ENCODE measurements at regions not wholly inside any gene's neighbourhood (a gene's known extent, or its start where the extent isn't known, plus 50 kb on each side); places are given as distances from the start of the nearest gene placed in this dataset.

DNA sequence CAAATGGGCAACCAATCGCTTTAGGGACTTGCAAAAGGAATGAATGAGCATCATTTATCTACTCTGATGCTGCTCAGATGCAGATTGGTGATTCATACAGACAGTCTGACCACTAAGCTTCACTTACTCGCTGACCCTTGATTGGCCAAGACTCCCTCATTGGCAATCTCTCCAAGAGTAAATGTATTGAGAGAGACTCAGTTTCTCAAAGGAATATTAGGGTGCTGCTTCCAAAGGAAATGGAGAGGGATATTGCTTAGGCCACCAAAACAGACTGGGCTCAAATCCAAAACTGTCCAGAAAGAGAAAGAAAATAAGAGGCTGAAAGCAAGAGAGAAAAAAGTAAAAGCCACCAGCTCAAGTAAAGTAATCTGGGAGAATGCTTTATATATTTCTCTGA lies 785.2 kb downstream of the GALC start:
- TF ChIP-seq NANOG (IDR thresholded peaks at IDR 0.05; ENCODE audit: borderline replicate concordance) (no peak), ZNF331 (CRISPR knock-in tag; IDR thresholded peaks at IDR 0.05; ENCODE audit: low read depth) (no peak), ZNF114 (CRISPR knock-in tag; IDR thresholded peaks at IDR 0.05) (no peak), CREB1 (CRISPR knock-in tag; IDR thresholded peaks at IDR 0.05; ENCODE audit: low read depth) (no peak), EZH2 (IDR thresholded peaks at IDR 0.05; ENCODE audit: low read depth, unreplicated experiment) (no peak)
- TF ChIP-seq, protein P1, sequence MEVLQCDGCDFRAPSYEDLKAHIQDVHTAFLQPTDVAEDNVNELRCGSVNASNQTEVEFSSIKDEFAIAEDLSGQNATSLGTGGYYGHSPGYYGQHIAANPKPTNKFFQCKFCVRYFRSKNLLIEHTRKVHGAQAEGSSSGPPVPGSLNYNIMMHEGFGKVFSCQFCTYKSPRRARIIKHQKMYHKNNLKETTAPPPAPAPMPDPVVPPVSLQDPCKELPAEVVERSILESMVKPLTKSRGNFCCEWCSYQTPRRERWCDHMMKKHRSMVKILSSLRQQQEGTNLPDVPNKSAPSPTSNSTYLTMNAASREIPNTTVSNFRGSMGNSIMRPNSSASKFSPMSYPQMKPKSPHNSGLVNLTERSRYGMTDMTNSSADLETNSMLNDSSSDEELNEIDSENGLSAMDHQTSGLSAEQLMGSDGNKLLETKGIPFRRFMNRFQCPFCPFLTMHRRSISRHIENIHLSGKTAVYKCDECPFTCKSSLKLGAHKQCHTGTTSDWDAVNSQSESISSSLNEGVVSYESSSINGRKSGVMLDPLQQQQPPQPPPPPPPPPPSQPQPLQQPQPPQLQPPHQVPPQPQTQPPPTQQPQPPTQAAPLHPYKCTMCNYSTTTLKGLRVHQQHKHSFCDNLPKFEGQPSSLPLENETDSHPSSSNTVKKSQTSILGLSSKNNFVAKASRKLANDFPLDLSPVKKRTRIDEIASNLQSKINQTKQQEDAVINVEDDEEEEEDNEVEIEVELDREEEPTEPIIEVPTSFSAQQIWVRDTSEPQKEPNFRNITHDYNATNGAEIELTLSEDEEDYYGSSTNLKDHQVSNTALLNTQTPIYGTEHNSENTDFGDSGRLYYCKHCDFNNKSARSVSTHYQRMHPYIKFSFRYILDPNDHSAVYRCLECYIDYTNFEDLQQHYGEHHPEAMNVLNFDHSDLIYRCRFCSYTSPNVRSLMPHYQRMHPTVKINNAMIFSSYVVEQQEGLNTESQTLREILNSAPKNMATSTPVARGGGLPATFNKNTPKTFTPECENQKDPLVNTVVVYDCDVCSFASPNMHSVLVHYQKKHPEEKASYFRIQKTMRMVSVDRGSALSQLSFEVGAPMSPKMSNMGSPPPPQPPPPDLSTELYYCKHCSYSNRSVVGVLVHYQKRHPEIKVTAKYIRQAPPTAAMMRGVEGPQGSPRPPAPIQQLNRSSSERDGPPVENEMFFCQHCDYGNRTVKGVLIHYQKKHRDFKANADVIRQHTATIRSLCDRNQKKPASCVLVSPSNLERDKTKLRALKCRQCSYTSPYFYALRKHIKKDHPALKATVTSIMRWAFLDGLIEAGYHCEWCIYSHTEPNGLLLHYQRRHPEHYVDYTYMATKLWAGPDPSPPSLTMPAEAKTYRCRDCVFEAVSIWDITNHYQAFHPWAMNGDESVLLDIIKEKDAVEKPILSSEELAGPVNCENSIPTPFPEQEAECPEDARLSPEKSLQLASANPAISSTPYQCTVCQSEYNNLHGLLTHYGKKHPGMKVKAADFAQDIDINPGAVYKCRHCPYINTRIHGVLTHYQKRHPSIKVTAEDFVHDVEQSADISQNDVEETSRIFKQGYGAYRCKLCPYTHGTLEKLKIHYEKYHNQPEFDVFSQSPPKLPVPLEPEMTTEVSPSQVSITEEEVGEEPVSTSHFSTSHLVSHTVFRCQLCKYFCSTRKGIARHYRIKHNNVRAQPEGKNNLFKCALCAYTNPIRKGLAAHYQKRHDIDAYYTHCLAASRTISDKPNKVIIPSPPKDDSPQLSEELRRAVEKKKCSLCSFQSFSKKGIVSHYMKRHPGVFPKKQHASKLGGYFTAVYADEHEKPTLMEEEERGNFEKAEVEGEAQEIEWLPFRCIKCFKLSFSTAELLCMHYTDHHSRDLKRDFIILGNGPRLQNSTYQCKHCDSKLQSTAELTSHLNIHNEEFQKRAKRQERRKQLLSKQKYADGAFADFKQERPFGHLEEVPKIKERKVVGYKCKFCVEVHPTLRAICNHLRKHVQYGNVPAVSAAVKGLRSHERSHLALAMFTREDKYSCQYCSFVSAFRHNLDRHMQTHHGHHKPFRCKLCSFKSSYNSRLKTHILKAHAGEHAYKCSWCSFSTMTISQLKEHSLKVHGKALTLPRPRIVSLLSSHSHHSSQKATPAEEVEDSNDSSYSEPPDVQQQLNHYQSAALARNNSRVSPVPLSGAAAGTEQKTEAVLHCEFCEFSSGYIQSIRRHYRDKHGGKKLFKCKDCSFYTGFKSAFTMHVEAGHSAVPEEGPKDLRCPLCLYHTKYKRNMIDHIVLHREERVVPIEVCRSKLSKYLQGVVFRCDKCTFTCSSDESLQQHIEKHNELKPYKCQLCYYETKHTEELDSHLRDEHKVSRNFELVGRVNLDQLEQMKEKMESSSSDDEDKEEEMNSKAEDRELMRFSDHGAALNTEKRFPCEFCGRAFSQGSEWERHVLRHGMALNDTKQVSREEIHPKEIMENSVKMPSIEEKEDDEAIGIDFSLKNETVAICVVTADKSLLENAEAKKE (CRISPR knock-in tag; IDR thresholded peaks at IDR 0.05), result no peak
- H3K27ac Mint-ChIP-seq, result no peak overlapping the region
- H3F3A ChIP-seq (replicated peaks; ENCODE audit: low read depth), result no peaks in the 10 kb centered on the region
- H3K9me2 ChIP-seq (ENCODE audit: insufficient read depth), result peaks cover 6% of the 10 kb centered on the region
- DNase-seq (ENCODE audit: low spot score) (no peak), ATAC-seq (no peak)
- no peak overlapping the region for H3K4me2 ChIP-seq
- no peaks in the 10 kb centered on the region for H3K79me2 ChIP-seq (replicated peaks; ENCODE audit: insufficient read depth)
- H2AFZ ChIP-seq, result no peak overlapping the region
- no peak overlapping the region for H3K4me3 ChIP-seq
- H3K4me1 ChIP-seq (ENCODE audit: insufficient read depth), result no peaks in the 10 kb centered on the region
- no peaks in the 10 kb centered on the region for H3K36me3 ChIP-seq (ENCODE audit: insufficient read depth)
- no peaks in the 10 kb centered on the region for H3K4me1 Mint-ChIP-seq
- H3K27ac ChIP-seq (ENCODE audit: low read depth), result no peak overlapping the region
- no peaks in the 10 kb centered on the region for H3K27me3 ChIP-seq (ENCODE audit: insufficient read depth)
- H3K27me3 Mint-ChIP-seq (ENCODE audit: insufficient read depth, low read depth, poor library complexity), result no peaks in the 10 kb centered on the region
- no peaks in the 10 kb centered on the region for H3K9me3 Mint-ChIP-seq
- no peaks in the 10 kb centered on the region for H3K36me3 Mint-ChIP-seq (ENCODE audit: low read depth)
- H4K20me1 ChIP-seq (replicated peaks; ENCODE audit: insufficient read depth), result no peaks in the 10 kb centered on the region
- no peak overlapping the region for H3K4me3 Mint-ChIP-seq

DNA sequence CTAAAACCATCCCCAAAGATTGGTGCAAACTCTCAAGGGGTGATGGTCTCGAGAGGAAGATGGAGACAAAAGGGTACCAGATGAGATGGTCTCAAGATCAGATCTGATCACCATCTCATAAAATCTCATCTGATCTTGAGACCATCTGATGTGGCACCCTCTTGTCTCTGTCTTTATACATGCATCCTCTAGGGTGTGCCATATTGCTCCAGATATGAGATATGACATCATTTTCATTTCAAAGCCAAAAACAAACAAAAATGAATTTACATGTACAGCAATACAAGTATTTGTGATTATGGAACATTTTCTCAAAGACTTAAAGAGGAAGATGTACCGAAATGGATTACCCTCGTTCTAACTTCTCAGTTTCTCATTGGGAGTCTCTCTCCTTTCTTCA lies 787.2 kb downstream of the GALC start:
- Histone ChIP-seq H2AFZ (no peak overlapping the region), H3K36me3 (ENCODE audit: insufficient read depth) (no peaks in the 10 kb centered on the region), H3K4me2 (no peak overlapping the region), H3K4me3 (no peak overlapping the region), H4K20me1 (replicated peaks; ENCODE audit: insufficient read depth) (no peaks in the 10 kb centered on the region), H3K27ac (ENCODE audit: low read depth) (no peak overlapping the region), H3K4me1 (ENCODE audit: insufficient read depth) (no peaks in the 10 kb centered on the region), H3K27me3 (ENCODE audit: insufficient read depth) (no peaks in the 10 kb centered on the region), H3F3A (replicated peaks; ENCODE audit: low read depth) (no peaks in the 10 kb centered on the region), H3K9me2 (ENCODE audit: insufficient read depth) (peaks cover 6% of the 10 kb centered on the region), H3K79me2 (replicated peaks; ENCODE audit: insufficient read depth) (no peaks in the 10 kb centered on the region)
- Mint-ChIP-seq H3K27me3 (ENCODE audit: insufficient read depth, low read depth, poor library complexity) (no peaks in the 10 kb centered on the region), H3K4me1 (no peaks in the 10 kb centered on the region), H3K36me3 (ENCODE audit: low read depth) (no peaks in the 10 kb centered on the region), H3K9me3 (no peaks in the 10 kb centered on the region), H3K4me3 (no peak overlapping the region), H3K27ac (no peak overlapping the region)
- ATAC-seq, result no peak
- DNase-seq (ENCODE audit: low spot score), result no peak
- TF ChIP-seq POLR2AphosphoS5 (IDR thresholded peaks at IDR 0.05; ENCODE audit: low read depth) (no peak), CREB1 (CRISPR knock-in tag; IDR thresholded peaks at IDR 0.05; ENCODE audit: low read depth) (no peak)
- TF ChIP-seq, protein P2, sequence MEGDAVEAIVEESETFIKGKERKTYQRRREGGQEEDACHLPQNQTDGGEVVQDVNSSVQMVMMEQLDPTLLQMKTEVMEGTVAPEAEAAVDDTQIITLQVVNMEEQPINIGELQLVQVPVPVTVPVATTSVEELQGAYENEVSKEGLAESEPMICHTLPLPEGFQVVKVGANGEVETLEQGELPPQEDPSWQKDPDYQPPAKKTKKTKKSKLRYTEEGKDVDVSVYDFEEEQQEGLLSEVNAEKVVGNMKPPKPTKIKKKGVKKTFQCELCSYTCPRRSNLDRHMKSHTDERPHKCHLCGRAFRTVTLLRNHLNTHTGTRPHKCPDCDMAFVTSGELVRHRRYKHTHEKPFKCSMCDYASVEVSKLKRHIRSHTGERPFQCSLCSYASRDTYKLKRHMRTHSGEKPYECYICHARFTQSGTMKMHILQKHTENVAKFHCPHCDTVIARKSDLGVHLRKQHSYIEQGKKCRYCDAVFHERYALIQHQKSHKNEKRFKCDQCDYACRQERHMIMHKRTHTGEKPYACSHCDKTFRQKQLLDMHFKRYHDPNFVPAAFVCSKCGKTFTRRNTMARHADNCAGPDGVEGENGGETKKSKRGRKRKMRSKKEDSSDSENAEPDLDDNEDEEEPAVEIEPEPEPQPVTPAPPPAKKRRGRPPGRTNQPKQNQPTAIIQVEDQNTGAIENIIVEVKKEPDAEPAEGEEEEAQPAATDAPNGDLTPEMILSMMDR (conservative IDR thresholded peaks at IDR 0.05; ENCODE audit: low read depth in 2 of 2), result peak in 1 of 2 experiments; percentile 14; a peak in 1 of 4 replicates

Measured in GM23338 (cell line).